Kasumi-1 (cell line): ENCODE measurements at regions not wholly inside any gene's neighbourhood (a gene's known extent, or its start where the extent isn't known, plus 50 kb on each side); places are given as distances from the start of the nearest gene placed in this dataset.
"Not testable (repeated sequence)": the region's sequence is repeated elsewhere in the genome, so short reads cannot be mapped to it uniquely, and the experiment has no call there.

Experiments used
- DNase-seq, 2 experiments: peaks; one replicate each; lab custom pipeline; 2025; lab: John Stamatoyannopoulos, UW

DNA sequence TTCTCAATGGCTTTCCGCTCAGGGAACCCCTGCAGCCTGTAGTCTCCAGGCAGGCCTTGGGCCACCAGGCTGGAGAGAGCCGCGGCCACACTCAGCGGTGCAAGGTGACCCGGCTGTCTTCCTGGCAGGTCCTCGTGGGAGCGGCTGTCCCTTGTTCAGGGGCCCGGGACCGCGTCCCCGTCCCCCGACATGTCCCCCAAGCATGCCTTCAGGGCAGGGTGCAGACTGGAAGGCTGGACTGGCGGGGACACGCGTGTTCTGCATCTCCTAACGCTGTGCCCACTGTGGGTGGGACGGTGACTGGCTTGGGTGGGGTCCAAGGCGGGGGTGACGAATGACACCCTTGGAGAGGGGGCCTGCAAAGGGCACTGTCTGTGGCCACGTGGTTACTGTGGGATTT, 93.6 kb downstream of the WTIP start:
- no peak for DNase-seq

DNA sequence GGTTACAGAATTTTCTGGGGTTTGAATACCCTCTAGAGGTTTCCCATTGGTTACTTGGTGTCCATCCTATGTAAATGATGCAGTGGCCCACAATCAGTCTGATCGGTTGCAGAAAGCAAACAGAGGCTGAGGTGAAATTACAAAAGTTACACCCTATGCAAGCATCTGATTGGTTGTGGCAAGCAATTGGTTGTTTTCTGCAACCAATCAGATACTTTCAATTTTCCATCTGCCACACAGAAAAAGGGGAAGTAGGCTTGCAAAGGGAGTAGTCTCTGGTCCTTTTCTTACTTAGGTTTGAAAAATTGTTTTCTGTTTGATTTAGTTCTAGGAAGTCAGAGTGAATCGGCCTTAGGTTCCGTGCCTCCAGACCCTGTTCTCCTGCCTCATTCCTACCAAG, 93.1 kb downstream of the WTIP start:
- DNase-seq = peak in 1 of 2 experiments; percentile 32

DNA sequence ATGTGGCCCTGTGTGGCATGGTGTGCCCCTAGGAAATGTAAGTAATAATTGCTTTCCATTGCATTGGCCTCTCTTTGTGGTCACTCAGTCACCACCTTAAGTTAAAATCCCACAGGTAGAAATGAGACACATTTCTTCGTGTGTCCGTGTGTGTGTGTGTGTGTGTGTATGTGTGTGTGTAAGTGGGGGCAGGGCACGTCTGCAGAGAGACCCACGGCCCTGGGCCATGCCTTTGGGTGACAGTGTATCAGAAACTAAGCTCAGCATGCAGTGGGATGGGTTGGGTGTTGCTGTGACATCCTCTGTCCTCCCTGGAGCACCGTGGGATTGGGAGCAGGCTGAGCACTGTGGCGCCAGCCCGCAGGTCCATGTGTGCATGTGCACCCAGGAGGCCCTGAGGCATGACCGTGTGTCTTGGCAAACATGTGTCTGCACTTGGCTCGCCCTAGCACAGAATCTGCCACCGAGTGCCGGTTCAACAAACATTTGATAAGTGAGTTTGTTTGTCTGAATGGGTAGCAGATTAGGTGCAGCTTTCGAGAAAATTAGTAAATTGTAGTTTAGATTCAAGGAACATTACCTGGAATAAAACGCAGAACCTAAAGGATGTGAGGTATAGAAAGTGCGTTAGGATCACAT, 91.8 kb downstream of the WTIP start:
- no peak for DNase-seq

- DNase-seq = not testable (repeated sequence)
These were observed 88.6 kb downstream of the WTIP start for GRCh38 chr19:34570140-34570539.

DNA sequence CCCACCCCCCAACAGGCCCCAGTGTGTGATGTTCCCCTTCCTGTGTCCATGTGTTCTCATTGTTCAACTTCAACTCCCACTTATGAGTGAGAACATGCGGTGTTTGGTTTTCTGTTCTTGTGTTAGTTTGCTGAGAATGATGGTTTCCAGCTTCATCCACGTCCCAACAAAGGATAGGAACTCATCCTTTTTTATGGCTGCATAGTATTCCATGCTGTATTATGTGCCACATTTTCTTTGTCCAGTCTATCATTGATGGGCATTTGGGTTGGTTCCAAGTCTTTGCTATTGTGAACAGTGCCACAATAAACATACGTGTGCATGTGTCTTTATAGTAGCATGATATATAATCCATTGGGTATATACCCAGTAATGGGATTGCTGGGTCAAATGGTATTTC, 80.8 kb downstream of the WTIP start:
- not testable (repeated sequence) for DNase-seq
